ENCODE measurements at regions not wholly inside any gene's neighbourhood (a gene's known extent, or its start where the extent isn't known, plus 50 kb on each side); places are given as distances from the start of the nearest gene placed in this dataset.

GRCh38 chr6:1184318-1184717 is 127.6 kb upstream of the FOXQ1 start:
- TF ChIP-seq EZH2phosphoT487 (IDR thresholded peaks at IDR 0.05; ENCODE audit: insufficient read depth, low read depth) (no peak), EZH2 (IDR thresholded peaks at IDR 0.05; ENCODE audit: insufficient read depth, poor library complexity, severe bottlenecking) (no peak)

Data from GM23248 (cell line).